ENCODE measurements at regions not wholly inside any gene's neighbourhood (a gene's known extent, or its start where the extent isn't known, plus 50 kb on each side); places are given as distances from the start of the nearest gene placed in this dataset.

- Mint-ChIP-seq H3K27me3 (no peaks in the 10 kb centered on the region), H3K36me3 (ENCODE audit: low read depth) (no peaks in the 10 kb centered on the region), H3K4me3 (no peak overlapping the region), H3K9me3 (no peaks in the 10 kb centered on the region), H3K27ac (no peak overlapping the region), H3K4me1 (no peaks in the 10 kb centered on the region)
- POLR2A ChIA-PET, result no interaction called here
- CTCF ChIA-PET, result no interaction called here
- DNase-seq, result no peak
Observed at GRCh38 chr12:63034601-63035000, 99.7 kb upstream of the PPM1H start.

GRCh38 chr12:63029676-63030075, 94.7 kb upstream of the PPM1H start:
- no peak overlapping the region for H3K4me3 Mint-ChIP-seq
- no peaks in the 10 kb centered on the region for H3K9me3 Mint-ChIP-seq
- H3K27me3 Mint-ChIP-seq, result no peaks in the 10 kb centered on the region
- H3K36me3 Mint-ChIP-seq (ENCODE audit: low read depth), result no peaks in the 10 kb centered on the region
- CTCF ChIA-PET, result no interaction called here
- H3K4me1 Mint-ChIP-seq, result no peaks in the 10 kb centered on the region
- DNase-seq, result no peak
- H3K27ac Mint-ChIP-seq, result no peak overlapping the region
- POLR2A ChIA-PET, result no interaction called here

- H3K36me3 Mint-ChIP-seq (ENCODE audit: low read depth), result no peaks in the 10 kb centered on the region
- no peak overlapping the region for H3K4me3 Mint-ChIP-seq
- H3K9me3 Mint-ChIP-seq, result no peaks in the 10 kb centered on the region
- no peak overlapping the region for H3K27ac Mint-ChIP-seq
- no peak for DNase-seq
- POLR2A ChIA-PET, result no interaction called here
- H3K27me3 Mint-ChIP-seq, result no peaks in the 10 kb centered on the region
- CTCF ChIA-PET, result no interaction called here
- no peaks in the 10 kb centered on the region for H3K4me1 Mint-ChIP-seq
Observed at GRCh38 chr12:63028951-63029350, 94.0 kb upstream of the PPM1H start.

DNA sequence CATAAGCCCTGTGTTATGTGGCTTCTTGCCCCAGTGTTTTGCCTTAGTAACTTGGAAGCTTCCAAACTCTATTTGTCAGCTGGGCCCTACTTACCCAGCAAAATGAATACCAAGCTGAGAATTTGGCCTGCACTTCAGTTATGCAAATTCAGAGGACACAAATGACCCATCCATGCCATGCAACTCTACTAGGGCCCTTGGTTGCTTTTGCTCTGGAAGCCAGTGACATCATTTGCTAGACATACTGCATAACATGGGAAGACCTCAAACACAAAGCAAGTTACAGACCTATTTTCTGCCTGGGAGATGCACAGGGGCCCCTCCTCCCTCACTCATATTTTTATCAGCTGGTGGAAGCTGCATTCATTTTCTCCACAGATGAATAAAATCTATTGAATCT, 90.2 kb upstream of the PPM1H start:
- ChIA-PET POLR2A (no interaction called here), CTCF (no interaction called here)
- Mint-ChIP-seq H3K27ac (no peak overlapping the region), H3K27me3 (peaks cover under 1% of the 10 kb centered on the region), H3K36me3 (ENCODE audit: low read depth) (no peaks in the 10 kb centered on the region), H3K4me1 (no peaks in the 10 kb centered on the region), H3K9me3 (no peaks in the 10 kb centered on the region), H3K4me3 (no peak overlapping the region)
- DNase-seq, result no peak

DNA sequence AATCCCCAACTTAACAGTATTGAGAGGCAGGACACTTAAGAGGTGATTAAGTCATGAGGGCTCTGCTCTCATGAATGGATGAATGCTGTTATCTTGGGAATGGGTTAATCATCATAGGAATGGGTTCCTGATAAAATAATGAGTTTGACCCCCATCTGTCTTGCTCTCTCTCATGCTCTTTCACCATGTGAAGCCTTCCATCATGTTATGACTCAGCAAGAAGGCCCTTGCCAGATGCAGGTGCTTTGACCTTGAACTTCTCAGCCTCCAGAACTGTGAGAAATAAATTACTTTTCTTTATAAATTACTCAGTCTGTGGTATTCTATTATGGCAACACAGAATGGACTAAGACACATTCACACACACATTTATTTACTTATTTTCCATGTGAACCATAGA, 89.0 kb upstream of the PPM1H start:
- Mint-ChIP-seq H3K4me3 (no peak overlapping the region), H3K4me1 (no peaks in the 10 kb centered on the region), H3K9me3 (no peaks in the 10 kb centered on the region), H3K27ac (no peak overlapping the region), H3K36me3 (ENCODE audit: low read depth) (no peaks in the 10 kb centered on the region), H3K27me3 (peaks cover 2% of the 10 kb centered on the region)
- no peak for DNase-seq
- ChIA-PET POLR2A (no interaction called here), CTCF (no interaction called here)

GRCh38 chr12:63021116-63021515, 86.2 kb upstream of the PPM1H start:
- no peak for DNase-seq
- Mint-ChIP-seq H3K27ac (no peak overlapping the region), H3K27me3 (peaks cover 2% of the 10 kb centered on the region), H3K4me1 (no peaks in the 10 kb centered on the region), H3K4me3 (no peak overlapping the region), H3K36me3 (ENCODE audit: low read depth) (no peaks in the 10 kb centered on the region), H3K9me3 (no peaks in the 10 kb centered on the region)
- POLR2A ChIA-PET, result no interaction called here
- CTCF ChIA-PET, result no interaction called here

GRCh38 chr12:63020269-63020668, 85.3 kb upstream of the PPM1H start:
- H3K36me3 Mint-ChIP-seq (ENCODE audit: low read depth), result no peaks in the 10 kb centered on the region
- H3K27me3 Mint-ChIP-seq, result peaks cover 2% of the 10 kb centered on the region
- H3K4me3 Mint-ChIP-seq, result no peak overlapping the region
- ChIA-PET POLR2A (no interaction called here), CTCF (no interaction called here)
- H3K27ac Mint-ChIP-seq, result no peak overlapping the region
- H3K4me1 Mint-ChIP-seq, result no peaks in the 10 kb centered on the region
- H3K9me3 Mint-ChIP-seq, result no peaks in the 10 kb centered on the region
- no peak for DNase-seq

DNA sequence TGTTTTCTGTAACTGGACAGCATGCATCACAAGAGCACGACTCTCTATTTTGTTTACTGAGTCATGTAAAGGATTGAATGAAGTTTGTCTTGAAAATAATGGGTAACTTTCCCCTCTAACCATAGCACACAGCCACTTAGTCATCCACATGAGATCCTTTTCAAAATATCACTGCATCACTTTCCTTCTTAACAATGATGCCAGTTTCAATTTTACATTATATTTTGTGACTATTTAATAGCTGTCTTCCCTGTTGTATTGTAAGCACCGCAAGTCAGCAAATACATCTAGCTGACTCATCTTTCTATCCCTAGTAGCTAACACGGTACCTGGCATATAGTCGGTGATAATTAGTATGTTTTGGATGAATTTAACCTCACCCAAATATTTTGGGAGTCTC, 83.3 kb upstream of the PPM1H start:
- CTCF ChIA-PET, result no interaction called here
- Mint-ChIP-seq H3K9me3 (no peaks in the 10 kb centered on the region), H3K4me1 (no peaks in the 10 kb centered on the region), H3K27ac (no peak overlapping the region), H3K4me3 (no peak overlapping the region), H3K36me3 (ENCODE audit: low read depth) (no peaks in the 10 kb centered on the region), H3K27me3 (peaks cover 2% of the 10 kb centered on the region)
- no peak for DNase-seq
- POLR2A ChIA-PET, result no interaction called here

DNA sequence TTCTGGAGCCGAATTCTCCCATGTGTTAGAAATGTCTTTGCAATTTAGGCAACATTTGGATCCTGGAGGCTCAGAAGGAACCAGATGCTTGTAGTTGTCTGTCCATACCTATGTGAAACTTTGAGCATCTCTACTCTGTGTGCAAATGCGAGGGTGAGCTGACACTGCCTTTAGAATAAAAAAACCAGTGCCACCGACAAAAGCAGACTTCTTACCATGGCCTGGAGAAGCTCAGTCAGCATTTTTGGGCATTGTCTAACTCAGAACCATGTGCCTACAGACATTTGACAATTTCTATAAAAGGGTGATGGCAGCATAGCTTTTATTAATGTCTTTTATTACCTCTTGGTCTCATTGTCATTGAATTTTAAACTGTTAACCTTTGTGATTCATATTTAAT, 78.4 kb upstream of the PPM1H start:
- no peaks in the 10 kb centered on the region for H3K9me3 Mint-ChIP-seq
- H3K27ac Mint-ChIP-seq, result no peak overlapping the region
- H3K36me3 Mint-ChIP-seq (ENCODE audit: low read depth), result no peaks in the 10 kb centered on the region
- ChIA-PET CTCF (no interaction called here), POLR2A (no interaction called here)
- no peak for DNase-seq
- H3K4me3 Mint-ChIP-seq, result no peak overlapping the region
- no peaks in the 10 kb centered on the region for H3K4me1 Mint-ChIP-seq
- H3K27me3 Mint-ChIP-seq, result no peaks in the 10 kb centered on the region

GRCh38 chr12:63010698-63011097, 75.7 kb upstream of the PPM1H start:
- H3K4me3 Mint-ChIP-seq, result no peak overlapping the region
- ChIA-PET CTCF (no interaction called here), POLR2A (no interaction called here)

DNA sequence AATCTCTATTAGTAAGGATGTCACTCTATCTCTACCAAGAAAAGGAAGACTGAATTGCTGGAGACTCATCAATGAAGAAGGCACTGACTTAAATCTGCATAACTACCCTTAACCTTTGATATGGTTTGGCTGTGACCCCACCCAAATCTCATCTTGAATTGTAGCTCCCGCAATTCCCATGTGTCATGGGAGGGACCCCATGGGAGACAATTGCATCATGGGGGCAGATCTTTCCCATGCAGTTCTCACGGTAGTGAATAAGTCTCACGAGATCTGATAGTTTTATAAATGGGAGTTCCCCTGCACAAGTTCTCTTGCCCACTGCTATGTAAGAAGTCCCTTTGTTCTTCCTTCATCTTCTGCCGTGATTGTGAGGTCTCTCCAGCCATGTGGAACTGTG, 73.4 kb upstream of the PPM1H start:
- Mint-ChIP-seq H3K36me3 (ENCODE audit: low read depth) (no peaks in the 10 kb centered on the region), H3K27ac (no peak overlapping the region), H3K9me3 (no peaks in the 10 kb centered on the region), H3K4me3 (no peak overlapping the region), H3K4me1 (no peaks in the 10 kb centered on the region), H3K27me3 (no peaks in the 10 kb centered on the region)
- DNase-seq, result no peak
- ChIA-PET POLR2A (no interaction called here), CTCF (no interaction called here)

More at GRCh38 chr12:63010698-63011097, 75.7 kb upstream of the PPM1H start:
- Mint-ChIP-seq H3K27ac (no peak overlapping the region), H3K27me3 (no peaks in the 10 kb centered on the region), H3K9me3 (no peaks in the 10 kb centered on the region), H3K4me1 (no peaks in the 10 kb centered on the region), H3K36me3 (ENCODE audit: low read depth) (no peaks in the 10 kb centered on the region)
- DNase-seq, result no peak

- Mint-ChIP-seq H3K27me3 (no peaks in the 10 kb centered on the region), H3K4me3 (no peak overlapping the region), H3K4me1 (no peaks in the 10 kb centered on the region), H3K9me3 (no peaks in the 10 kb centered on the region), H3K36me3 (ENCODE audit: low read depth) (no peaks in the 10 kb centered on the region), H3K27ac (no peak overlapping the region)
- POLR2A ChIA-PET, result no interaction called here
- no peak for DNase-seq
- CTCF ChIA-PET, result no interaction called here
Observed at GRCh38 chr12:63007726-63008125, 72.8 kb upstream of the PPM1H start.

DNA sequence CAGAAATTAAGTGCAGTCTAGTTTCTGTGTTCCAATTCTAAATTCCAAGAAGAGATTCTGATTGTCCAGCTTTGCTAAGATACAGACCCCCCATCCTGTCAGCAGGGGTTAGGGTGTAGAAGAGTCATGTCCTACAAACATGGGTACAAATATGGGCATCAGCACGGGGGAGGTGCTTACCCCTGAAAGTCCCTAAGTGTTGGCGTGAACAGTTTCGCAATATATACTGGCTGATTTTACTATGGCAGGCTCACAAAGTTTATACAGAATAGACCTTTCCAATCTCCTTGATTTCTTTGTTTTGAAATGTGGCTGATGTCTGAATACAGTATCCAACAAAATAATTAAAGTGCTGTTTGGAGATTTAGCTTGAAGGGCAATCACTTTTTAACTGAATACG, 71.6 kb upstream of the PPM1H start:
- no peaks in the 10 kb centered on the region for H3K4me1 Mint-ChIP-seq
- H3K36me3 Mint-ChIP-seq (ENCODE audit: low read depth), result no peaks in the 10 kb centered on the region
- no peak overlapping the region for H3K27ac Mint-ChIP-seq
- H3K27me3 Mint-ChIP-seq, result no peaks in the 10 kb centered on the region
- POLR2A ChIA-PET, result no interaction called here
- DNase-seq, result no peak
- no peak overlapping the region for H3K4me3 Mint-ChIP-seq
- H3K9me3 Mint-ChIP-seq, result no peaks in the 10 kb centered on the region
- CTCF ChIA-PET, result no interaction called here

DNA sequence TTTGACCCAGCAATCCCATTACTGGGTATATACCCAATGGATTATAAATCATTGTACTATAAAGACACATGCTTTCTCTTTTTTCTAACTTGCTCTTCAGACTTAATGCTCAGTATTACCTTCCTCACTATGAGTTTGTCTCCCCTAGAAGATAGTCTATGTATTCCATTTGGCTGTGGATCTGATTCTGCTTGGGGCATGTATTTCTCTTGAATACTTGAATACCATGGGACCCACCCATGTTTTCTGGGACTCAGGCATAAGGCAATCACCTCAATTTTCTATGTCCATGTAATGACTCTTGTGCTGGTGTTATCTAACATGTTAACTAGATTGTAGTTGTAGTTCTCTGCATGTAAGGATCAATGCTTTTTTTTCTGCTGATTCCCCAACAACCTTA, 70.4 kb upstream of the PPM1H start:
- Mint-ChIP-seq H3K27ac (no peak overlapping the region), H3K9me3 (no peaks in the 10 kb centered on the region), H3K36me3 (ENCODE audit: low read depth) (no peaks in the 10 kb centered on the region), H3K4me3 (no peak overlapping the region), H3K4me1 (no peaks in the 10 kb centered on the region), H3K27me3 (no peaks in the 10 kb centered on the region)
- DNase-seq, result no peak
- ChIA-PET POLR2A (no interaction called here), CTCF (no interaction called here)

GRCh38 chr12:63003223-63003819, 68.4 kb upstream of the PPM1H start:
- DNase-seq, result no peak
- CTCF ChIA-PET, result no interaction called here
- H3K27me3 Mint-ChIP-seq, result no peaks in the 10 kb centered on the region
- POLR2A ChIA-PET, result no interaction called here
- no peaks in the 10 kb centered on the region for H3K36me3 Mint-ChIP-seq (ENCODE audit: low read depth)
- H3K4me3 Mint-ChIP-seq, result no peak overlapping the region
- H3K4me1 Mint-ChIP-seq, result no peaks in the 10 kb centered on the region
- no peak overlapping the region for H3K27ac Mint-ChIP-seq
- H3K9me3 Mint-ChIP-seq, result no peaks in the 10 kb centered on the region

Measured in activated CD4-positive, alpha-beta memory T cell treated with anti-CD3 and anti-CD28 coated beads, Interleukin-2, amount 10 ng/mL, durations not matched to agents 7 days and 5 days (primary cell).